ENCODE measurements at regions not wholly inside any gene's neighbourhood (a gene's known extent, or its start where the extent isn't known, plus 50 kb on each side); places are given as distances from the start of the nearest gene placed in this dataset.

DNA sequence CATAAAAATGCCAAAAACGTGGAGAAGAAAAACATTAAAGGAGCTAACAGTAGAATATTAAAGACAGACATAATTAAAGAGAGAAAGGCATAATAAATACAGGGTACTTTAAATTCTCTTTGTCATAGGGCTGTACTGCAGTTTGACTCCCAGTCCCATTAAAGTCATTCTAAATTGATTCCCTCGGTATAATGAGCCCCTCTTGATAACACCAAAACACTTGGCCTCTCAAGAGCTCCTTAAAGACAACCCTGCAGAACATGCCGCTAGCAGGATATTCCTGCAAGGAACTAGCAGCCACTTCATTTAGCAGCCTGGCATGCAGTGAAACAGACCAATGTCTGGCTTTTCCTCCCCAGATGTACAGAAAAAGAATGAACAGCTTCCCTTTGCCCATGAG, 273.8 kb upstream of the ESRRG start:
- H3K27me3 ChIP-seq (ENCODE audit: control insufficient read depth, insufficient read depth, low read length): no peaks in the 10 kb centered on the region
- TF ChIP-seq, protein P1, sequence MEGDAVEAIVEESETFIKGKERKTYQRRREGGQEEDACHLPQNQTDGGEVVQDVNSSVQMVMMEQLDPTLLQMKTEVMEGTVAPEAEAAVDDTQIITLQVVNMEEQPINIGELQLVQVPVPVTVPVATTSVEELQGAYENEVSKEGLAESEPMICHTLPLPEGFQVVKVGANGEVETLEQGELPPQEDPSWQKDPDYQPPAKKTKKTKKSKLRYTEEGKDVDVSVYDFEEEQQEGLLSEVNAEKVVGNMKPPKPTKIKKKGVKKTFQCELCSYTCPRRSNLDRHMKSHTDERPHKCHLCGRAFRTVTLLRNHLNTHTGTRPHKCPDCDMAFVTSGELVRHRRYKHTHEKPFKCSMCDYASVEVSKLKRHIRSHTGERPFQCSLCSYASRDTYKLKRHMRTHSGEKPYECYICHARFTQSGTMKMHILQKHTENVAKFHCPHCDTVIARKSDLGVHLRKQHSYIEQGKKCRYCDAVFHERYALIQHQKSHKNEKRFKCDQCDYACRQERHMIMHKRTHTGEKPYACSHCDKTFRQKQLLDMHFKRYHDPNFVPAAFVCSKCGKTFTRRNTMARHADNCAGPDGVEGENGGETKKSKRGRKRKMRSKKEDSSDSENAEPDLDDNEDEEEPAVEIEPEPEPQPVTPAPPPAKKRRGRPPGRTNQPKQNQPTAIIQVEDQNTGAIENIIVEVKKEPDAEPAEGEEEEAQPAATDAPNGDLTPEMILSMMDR (IDR thresholded peaks at IDR 0.05; ENCODE audit: borderline replicate concordance, extremely low read depth, insufficient read depth): no peak
- no peaks in the 10 kb centered on the region for H3K4me1 ChIP-seq (ENCODE audit: control insufficient read depth in 2 of 3, insufficient read depth in 2 of 3, low read depth in 1 of 3, low read length in 3 of 3)
- H3K27ac ChIP-seq (ENCODE audit: low read depth in 2 of 2, low read length in 2 of 2): no peak overlapping the region
- no peak for FAIRE-seq
- no peak for DNase-seq
- no peaks in the 10 kb centered on the region for H3K36me3 ChIP-seq (ENCODE audit: control insufficient read depth in 2 of 3, insufficient read depth in 3 of 3, low read length in 3 of 3)
- H3K9ac ChIP-seq (ENCODE audit: low read length in 3 of 3): no peak overlapping the region
- H3K4me3 ChIP-seq (ENCODE audit: low read length in 3 of 3): no peak overlapping the region
- intact Hi-C loops (cut with DNase I): no loop called here
- no peaks in the 10 kb centered on the region for H3K9me3 ChIP-seq (ENCODE audit: control insufficient read depth in 2 of 3, insufficient read depth in 1 of 3, low read length in 3 of 3)

DNA sequence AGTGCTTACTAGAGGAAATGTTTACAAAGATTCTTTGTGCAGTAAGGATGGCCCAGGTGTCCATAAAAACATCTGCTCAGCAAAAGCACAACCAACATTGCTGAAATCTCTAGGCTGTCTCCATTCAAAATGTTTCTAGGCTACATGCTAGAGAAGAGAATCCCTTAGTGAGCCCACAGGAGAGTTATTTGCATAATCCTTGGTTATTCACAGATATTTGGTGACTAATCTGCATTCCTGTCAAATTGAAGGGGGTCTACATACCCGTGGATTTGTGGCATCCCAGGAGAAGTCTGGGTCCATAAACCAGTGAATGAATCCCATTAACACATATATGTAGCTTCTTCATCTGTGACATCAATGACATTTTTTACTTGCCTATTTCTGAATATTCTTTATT, 261.3 kb upstream of the ESRRG start:
- TF ChIP-seq, protein P1 (IDR thresholded peaks at IDR 0.05; ENCODE audit: borderline replicate concordance, extremely low read depth, insufficient read depth): no peak
- FAIRE-seq: no peak
- H3K27ac ChIP-seq (ENCODE audit: low read depth in 2 of 2, low read length in 2 of 2): no peak overlapping the region
- no peak for DNase-seq
- intact Hi-C loops (cut with DNase I): no loop called here
- no peaks in the 10 kb centered on the region for H3K9me3 ChIP-seq (ENCODE audit: control insufficient read depth in 2 of 3, insufficient read depth in 1 of 3, low read length in 3 of 3)
- no peaks in the 10 kb centered on the region for H3K27me3 ChIP-seq (ENCODE audit: control insufficient read depth, insufficient read depth, low read length)
- no peak overlapping the region for H3K9ac ChIP-seq (ENCODE audit: low read length in 3 of 3)
- no peaks in the 10 kb centered on the region for H3K36me3 ChIP-seq (ENCODE audit: control insufficient read depth in 2 of 3, insufficient read depth in 3 of 3, low read length in 3 of 3)
- H3K4me1 ChIP-seq (ENCODE audit: control insufficient read depth in 2 of 3, insufficient read depth in 2 of 3, low read depth in 1 of 3, low read length in 3 of 3): no peaks in the 10 kb centered on the region
- H3K4me3 ChIP-seq (ENCODE audit: low read length in 3 of 3): no peak overlapping the region

DNA sequence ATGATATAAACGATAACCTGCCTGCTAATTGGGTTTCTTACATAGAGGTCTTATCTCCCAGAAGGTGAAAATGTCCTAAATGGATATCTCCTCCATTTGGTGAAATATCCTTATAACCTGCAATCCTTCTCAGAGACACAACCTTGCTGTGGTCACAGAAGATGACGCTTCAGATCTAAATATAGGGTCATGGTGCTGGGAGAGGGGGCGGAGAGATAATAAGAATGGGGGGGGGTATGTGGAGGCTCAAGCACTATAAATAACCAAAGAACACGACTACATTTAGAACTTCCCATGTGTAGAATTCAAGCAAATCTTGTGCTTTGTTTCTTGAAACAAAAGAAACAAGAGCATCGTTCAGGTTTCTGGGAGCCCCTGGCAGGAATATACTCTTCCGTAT, 260.6 kb upstream of the ESRRG start:
- no peaks in the 10 kb centered on the region for H3K36me3 ChIP-seq (ENCODE audit: control insufficient read depth in 2 of 3, insufficient read depth in 3 of 3, low read length in 3 of 3)
- DNase-seq: no peak
- TF ChIP-seq, protein P1 (IDR thresholded peaks at IDR 0.05; ENCODE audit: borderline replicate concordance, extremely low read depth, insufficient read depth): no peak
- H3K9me3 ChIP-seq (ENCODE audit: control insufficient read depth in 2 of 3, insufficient read depth in 1 of 3, low read length in 3 of 3): no peaks in the 10 kb centered on the region
- H3K4me1 ChIP-seq (ENCODE audit: control insufficient read depth in 2 of 3, insufficient read depth in 2 of 3, low read depth in 1 of 3, low read length in 3 of 3): no peaks in the 10 kb centered on the region
- no peak overlapping the region for H3K4me3 ChIP-seq (ENCODE audit: low read length in 3 of 3)
- no peak overlapping the region for H3K9ac ChIP-seq (ENCODE audit: low read length in 3 of 3)
- no peak overlapping the region for H3K27ac ChIP-seq (ENCODE audit: low read depth in 2 of 2, low read length in 2 of 2)
- H3K27me3 ChIP-seq (ENCODE audit: control insufficient read depth, insufficient read depth, low read length): no peaks in the 10 kb centered on the region
- intact Hi-C loops (cut with DNase I): no loop called here
- FAIRE-seq: no peak

DNA sequence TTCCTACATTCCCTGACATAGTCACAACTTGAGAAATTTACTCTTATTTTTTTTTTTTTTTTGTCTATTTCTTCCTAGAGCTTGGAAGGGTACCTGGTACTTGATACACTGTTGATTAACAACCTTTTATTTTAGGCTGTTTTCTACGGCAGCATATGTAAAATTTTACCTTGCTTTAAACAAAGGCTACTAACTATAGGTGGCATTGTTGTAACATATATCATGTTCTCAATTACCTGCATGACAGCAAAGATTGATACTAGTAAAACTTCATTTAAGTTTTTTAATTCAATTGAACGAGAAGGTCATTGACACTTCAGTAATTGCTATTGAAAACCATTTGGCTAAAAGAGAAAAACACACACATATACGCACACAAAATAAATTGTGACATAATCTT, 238.3 kb upstream of the ESRRG start:
- Histone ChIP-seq H3K27ac (ENCODE audit: low read depth in 2 of 2, low read length in 2 of 2) (no peak overlapping the region), H3K4me1 (ENCODE audit: control insufficient read depth in 2 of 3, insufficient read depth in 2 of 3, low read depth in 1 of 3, low read length in 3 of 3) (no peaks in the 10 kb centered on the region), H3K4me3 (ENCODE audit: low read length in 3 of 3) (no peak overlapping the region), H3K27me3 (ENCODE audit: control insufficient read depth, insufficient read depth, low read length) (no peaks in the 10 kb centered on the region), H3K9me3 (ENCODE audit: control insufficient read depth in 2 of 3, insufficient read depth in 1 of 3, low read length in 3 of 3) (no peaks in the 10 kb centered on the region), H3K9ac (ENCODE audit: low read length in 3 of 3) (no peak overlapping the region), H3K36me3 (ENCODE audit: control insufficient read depth in 2 of 3, insufficient read depth in 3 of 3, low read length in 3 of 3) (no peaks in the 10 kb centered on the region)
- DNase-seq: no peak
- no peak for FAIRE-seq
- TF ChIP-seq, protein P1 (IDR thresholded peaks at IDR 0.05; ENCODE audit: borderline replicate concordance, extremely low read depth, insufficient read depth): no peak
- intact Hi-C loops (cut with DNase I): no loop called here

All from kidney (tissue), 13 donors.